H9 (cell line): ENCODE measurements at regions not wholly inside any gene's neighbourhood (a gene's known extent, or its start where the extent isn't known, plus 50 kb on each side); places are given as distances from the start of the nearest gene placed in this dataset.

Source experiments
- DNase-seq: peaks from one replicate; pipeline ENCODE4 v3.0.0-alpha.2; 2017
- H2AFZ ChIP-seq: one replicate; pipeline ENCODE4 v1.6.1; 2013; ENCODE audit warnings: mild to moderate bottlenecking, low read length, control low read depth, moderate library complexity
- H2AK5ac ChIP-seq: 2 replicates; pipeline ENCODE4 v1.6.1; 2013; ENCODE audit warnings: low read length, control low read depth, mixed read lengths; ENCODE audit not compliant: insufficient read length
- H2BK120ac ChIP-seq: one replicate; pipeline ENCODE4 v1.6.1; 2013; ENCODE audit warnings: low read depth, mild to moderate bottlenecking, low read length, control low read depth, inconsistent platforms; ENCODE audit not compliant: poor library complexity, severe bottlenecking
- H2BK12ac ChIP-seq: 2 replicates; pipeline ENCODE4 v1.6.1; 2013; ENCODE audit warnings: low read length, control low read depth, mixed read lengths, low read depth; ENCODE audit not compliant: insufficient read length
- H2BK15ac ChIP-seq: 2 replicates; pipeline ENCODE4 v1.6.1; 2013; ENCODE audit warnings: low read depth, low read length, control low read depth
- H2BK20ac ChIP-seq: one replicate; pipeline ENCODE4 v1.6.1; 2013; ENCODE audit warnings: low read depth, mild to moderate bottlenecking, low read length, control low read depth, inconsistent platforms; ENCODE audit not compliant: poor library complexity, severe bottlenecking
- H2BK5ac ChIP-seq: 2 replicates; pipeline ENCODE4 v1.6.1; 2013; ENCODE audit warnings: low read length, control low read depth, mixed read lengths; ENCODE audit not compliant: insufficient read length
- H3K14ac ChIP-seq: 2 replicates; pipeline ENCODE4 v1.6.1; 2013; ENCODE audit warnings: low read length, control low read depth; ENCODE audit not compliant: insufficient read depth
- H3K18ac ChIP-seq: 2 replicates; pipeline ENCODE4 v1.6.1; 2013; ENCODE audit warnings: low read depth, mild to moderate bottlenecking, mixed read lengths, low read length, control low read depth; ENCODE audit not compliant: insufficient read length
- H3K23ac ChIP-seq: 2 replicates; pipeline ENCODE4 v1.6.1; 2013; ENCODE audit warnings: low read length, control low read depth, mixed read lengths, low read depth; ENCODE audit not compliant: insufficient read length
- H3K23me2 ChIP-seq: 2 replicates; pipeline ENCODE4 v1.6.1; 2013; ENCODE audit warnings: low read depth, mild to moderate bottlenecking, mixed read lengths, low read length, control low read depth; ENCODE audit not compliant: insufficient read length, poor library complexity, severe bottlenecking
- H3K27ac ChIP-seq: 2 replicates; pipeline ENCODE4 v1.5.1; 2013; ENCODE audit warnings: low read length, control low read depth, mixed read lengths, low read depth; ENCODE audit not compliant: insufficient read length
- H3K27me3 ChIP-seq: 2 replicates; pipeline ENCODE4 v1.6.1; 2013; ENCODE audit warnings: low read length, control low read depth, inconsistent platforms; ENCODE audit not compliant: insufficient read depth
- H3K4ac ChIP-seq: 2 replicates; pipeline ENCODE4 v1.6.1; 2013; ENCODE audit warnings: low read depth, mild to moderate bottlenecking, control low read depth, inconsistent platforms, low read length, moderate library complexity
- H3K4me1 ChIP-seq: 2 replicates; pipeline ENCODE4 v1.6.1; 2013; ENCODE audit warnings: low read length, control low read depth, inconsistent platforms; ENCODE audit not compliant: insufficient read depth
- H3K4me2 ChIP-seq: 2 replicates; pipeline ENCODE4 v1.6.1; 2013; ENCODE audit warnings: low read length, control low read depth, mixed read lengths; ENCODE audit not compliant: insufficient read length, insufficient read depth
- H3K56ac ChIP-seq: 2 replicates; pipeline ENCODE4 v1.6.1; 2013; ENCODE audit warnings: low read depth, mild to moderate bottlenecking, mixed read lengths, low read length, control low read depth; ENCODE audit not compliant: insufficient read length
- H3K79me1 ChIP-seq: 2 replicates; pipeline ENCODE4 v1.6.1; 2013; ENCODE audit warnings: low read depth, mild to moderate bottlenecking, moderate library complexity, low read length, control low read depth, inconsistent platforms; ENCODE audit not compliant: insufficient read depth, poor library complexity, severe bottlenecking
- H3K79me2 ChIP-seq: 2 replicates; pipeline ENCODE4 v1.6.1; 2013; ENCODE audit warnings: low read length, control low read depth, inconsistent platforms; ENCODE audit not compliant: insufficient read depth
- H3K9ac ChIP-seq: 2 replicates; pipeline ENCODE4 v1.6.1; 2013; ENCODE audit warnings: low read length, control low read depth, mixed read lengths; ENCODE audit not compliant: insufficient read length; ENCODE audit errors: extremely low read depth
- H3K9me3 ChIP-seq: one replicate; pipeline ENCODE4 v1.6.1; 2013; ENCODE audit warnings: low read depth, low read length, inconsistent platforms; ENCODE audit not compliant: control insufficient read depth
- H3T11ph ChIP-seq: one replicate; pipeline ENCODE4 v1.6.1; 2013; ENCODE audit warnings: mild to moderate bottlenecking, low read length, control low read depth, inconsistent platforms
- H4K20me1 ChIP-seq: one replicate; pipeline ENCODE4 v1.6.1; 2013; ENCODE audit not compliant: control insufficient read depth, insufficient read length, insufficient read depth
- H4K5ac ChIP-seq: 2 replicates; pipeline ENCODE4 v1.6.1; 2013; ENCODE audit warnings: low read depth, mild to moderate bottlenecking, mixed read lengths, low read length, control low read depth; ENCODE audit not compliant: insufficient read length
- H4K8ac ChIP-seq: replicated peaks from 2 replicates; pipeline ENCODE4 v1.6.1; 2013; ENCODE audit warnings: low read length, control low read depth, mixed read lengths, low read depth; ENCODE audit not compliant: insufficient read length
- H4K91ac ChIP-seq: 2 replicates; pipeline ENCODE4 v1.6.1; 2013; ENCODE audit warnings: low read depth, mild to moderate bottlenecking, moderate library complexity, mixed read lengths, low read length, control low read depth; ENCODE audit not compliant: insufficient read length
- H3K27ac Mint-ChIP-seq, 3 experiments: 2 replicates in 2 of 3; 3 replicates in 1 of 3; pipeline ENCODE4 v1.8.0; 2020 to 2021; ENCODE audit warnings: mixed read lengths in 3 of 3, mild to moderate bottlenecking in 1 of 3, moderate library complexity in 1 of 3
- H3K27me3 Mint-ChIP-seq: 2 replicates; pipeline ENCODE4 v1.8.0; 2021; ENCODE audit warnings: low read depth, mild to moderate bottlenecking, moderate library complexity, mixed read lengths
- H3K36me3 Mint-ChIP-seq, 3 experiments: 2 replicates in 2 of 3; 3 replicates in 1 of 3; pipeline ENCODE4 v1.8.0; 2020 to 2021; ENCODE audit warnings: low read depth in 3 of 3, mixed read lengths in 3 of 3; ENCODE audit not compliant: insufficient read depth in 1 of 3
- H3K4me1 Mint-ChIP-seq, 2 experiments: 2 replicates each; pipeline ENCODE4 v1.8.0; 2020; ENCODE audit warnings: mixed read lengths in 2 of 2
- H3K4me3 Mint-ChIP-seq, 2 experiments: 2 replicates in 1 of 2; 3 replicates in 1 of 2; pipeline ENCODE4 v1.8.0; 2020 to 2021; ENCODE audit warnings: mild to moderate bottlenecking in 2 of 2, mixed read lengths in 2 of 2, moderate library complexity in 1 of 2
- H3K9me3 Mint-ChIP-seq, 2 experiments: 2 replicates in 1 of 2; 3 replicates in 1 of 2; pipeline ENCODE4 v1.8.0; 2020; ENCODE audit warnings: mild to moderate bottlenecking in 2 of 2, mixed read lengths in 2 of 2, moderate library complexity in 1 of 2
- WGBS: extraction: QIAGEN DNeasy Blood & Tissue Kit; methylation state at CpG from one replicate; pipeline ENCODE4 v1.1.7; 2013; ENCODE audit warnings: missing lambda C conversion rate, low lambda C conversion rate, mixed read lengths; ENCODE audit not compliant: insufficient read length; ENCODE audit errors: extremely low coverage; 5-methylcytosine and 5-hydroxymethylcytosine counted together
- TF ChIP-seq, protein P1 (sequence below): fragments of 200-600 bp; sonication (generic); conservative IDR thresholded peaks from 3 replicates; pipeline ENCODE4 v1.8.0; 2021; ENCODE audit warnings: antibody characterized with exemption, mild to moderate bottlenecking

DNA sequence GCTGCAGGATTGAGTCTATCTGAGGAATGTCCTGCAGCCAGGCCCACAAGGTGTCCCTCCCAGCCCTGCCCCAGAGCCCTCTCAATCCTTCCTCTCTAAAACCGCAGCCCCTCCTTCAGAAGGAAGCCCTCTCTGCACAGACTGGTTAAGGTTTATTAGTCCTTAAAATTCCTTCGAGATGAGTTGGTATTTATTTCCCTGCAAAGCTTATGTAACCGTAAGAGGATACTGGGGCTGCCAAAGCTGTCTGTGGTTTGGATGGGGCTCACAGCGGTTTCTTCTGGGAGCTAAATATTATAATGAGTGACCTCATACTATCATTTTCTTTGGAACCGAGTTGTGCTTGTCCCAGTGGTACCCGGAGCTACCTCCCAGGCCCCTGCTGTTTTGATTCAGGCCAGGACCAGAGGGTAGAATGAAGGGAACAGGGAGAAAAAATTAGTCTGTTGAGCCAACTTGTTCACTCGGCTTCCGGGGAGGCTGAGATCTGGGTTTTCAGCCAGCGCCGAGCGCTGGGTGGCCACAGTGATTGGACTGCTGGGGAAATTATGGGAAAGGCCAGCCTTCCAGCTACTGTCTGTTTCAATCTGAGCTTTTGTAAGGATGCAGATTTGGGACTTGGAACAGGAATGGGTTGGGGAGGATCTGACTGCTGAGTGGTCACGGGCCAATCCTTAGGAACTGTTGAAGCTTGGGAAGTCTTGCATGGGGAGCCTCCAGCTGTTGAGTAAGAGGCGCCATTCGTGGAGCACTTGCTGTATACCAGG is 107.5 kb downstream of the NDFIP1 start:
- DNase-seq: no peak
- Histone ChIP-seq H4K5ac (no peak overlapping the region), H2BK12ac (no peak overlapping the region), H3K4me1 (peaks cover 6% of the 10 kb centered on the region; the same call in 1 of the 2 replicates), H2BK20ac (no peak overlapping the region), H2BK120ac (no peak overlapping the region), H3K4ac (no peak overlapping the region), H3K27ac (no peak overlapping the region), H3K23me2 (no peaks in the 10 kb centered on the region), H4K8ac (no peak overlapping the region), H3T11ph (no peak overlapping the region), H3K9ac (no peak overlapping the region), H2AK5ac (no peak overlapping the region), H3K4me2 (no peak overlapping the region), H3K27me3 (no peaks in the 10 kb centered on the region), H3K23ac (no peak overlapping the region), H2AFZ (no peak overlapping the region), H2BK5ac (no peak overlapping the region), H4K20me1 (no peaks in the 10 kb centered on the region), H3K9me3 (no peaks in the 10 kb centered on the region), H4K91ac (no peak overlapping the region), H3K56ac (no peak overlapping the region), H3K14ac (no peak overlapping the region), H2BK15ac (no peak overlapping the region), H3K79me2 (no peaks in the 10 kb centered on the region), H3K18ac (no peak overlapping the region), H3K79me1 (no peaks in the 10 kb centered on the region)
- Mint-ChIP-seq H3K4me1 (peaks cover 13 to 15% of the 10 kb centered on the region in 2 experiments), H3K27ac (peak overlapping the region in 1 of 3 experiments; percentile 72; a peak in 1 of 7 replicates), H3K36me3 (no peaks in the 10 kb centered on the region), H3K9me3 (no peaks in the 10 kb centered on the region), H3K4me3 (no peak overlapping the region), H3K27me3 (no peaks in the 10 kb centered on the region; the same call in none of the 2 replicates)
- no CpG with 5 or more reads among the region's 14 CpGs for WGBS
- TF ChIP-seq, protein P1, sequence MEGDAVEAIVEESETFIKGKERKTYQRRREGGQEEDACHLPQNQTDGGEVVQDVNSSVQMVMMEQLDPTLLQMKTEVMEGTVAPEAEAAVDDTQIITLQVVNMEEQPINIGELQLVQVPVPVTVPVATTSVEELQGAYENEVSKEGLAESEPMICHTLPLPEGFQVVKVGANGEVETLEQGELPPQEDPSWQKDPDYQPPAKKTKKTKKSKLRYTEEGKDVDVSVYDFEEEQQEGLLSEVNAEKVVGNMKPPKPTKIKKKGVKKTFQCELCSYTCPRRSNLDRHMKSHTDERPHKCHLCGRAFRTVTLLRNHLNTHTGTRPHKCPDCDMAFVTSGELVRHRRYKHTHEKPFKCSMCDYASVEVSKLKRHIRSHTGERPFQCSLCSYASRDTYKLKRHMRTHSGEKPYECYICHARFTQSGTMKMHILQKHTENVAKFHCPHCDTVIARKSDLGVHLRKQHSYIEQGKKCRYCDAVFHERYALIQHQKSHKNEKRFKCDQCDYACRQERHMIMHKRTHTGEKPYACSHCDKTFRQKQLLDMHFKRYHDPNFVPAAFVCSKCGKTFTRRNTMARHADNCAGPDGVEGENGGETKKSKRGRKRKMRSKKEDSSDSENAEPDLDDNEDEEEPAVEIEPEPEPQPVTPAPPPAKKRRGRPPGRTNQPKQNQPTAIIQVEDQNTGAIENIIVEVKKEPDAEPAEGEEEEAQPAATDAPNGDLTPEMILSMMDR: no peak
